ENCODE measurements at regions not wholly inside any gene's neighbourhood (a gene's known extent, or its start where the extent isn't known, plus 50 kb on each side); places are given as distances from the start of the nearest gene placed in this dataset.

- TF ChIP-seq POLR2A (IDR thresholded peaks at IDR 0.05) (no peak), CTCF (IDR thresholded peaks at IDR 0.05) (no peak)
Observed at GRCh38 chr9:129235931-129236331, 57.9 kb upstream of the IER5L start.

Measured in body of pancreas (tissue), 4 donors.